ENCODE measurements at regions not wholly inside any gene's neighbourhood (a gene's known extent, or its start where the extent isn't known, plus 50 kb on each side); places are given as distances from the start of the nearest gene placed in this dataset.

GRCh38 chr16:87002717-87003413, 314.3 kb downstream of the C16orf95 start:
- no peak for TF ChIP-seq CTCF (IDR thresholded peaks at IDR 0.05; ENCODE audit: low read depth, low read length)
- TF ChIP-seq EZH2phosphoT487 (IDR thresholded peaks at IDR 0.05; ENCODE audit: low read depth) = no peak

GRCh38 chr16:87003414-87003755, 313.8 kb downstream of the C16orf95 start:
- no peaks in the 10 kb centered on the region for H3K4me1 ChIP-seq (ENCODE audit: low read length)
- no peaks in the 10 kb centered on the region for H3K79me2 ChIP-seq (ENCODE audit: low read length)
- H3K4me2 ChIP-seq (ENCODE audit: low read length) = no peak overlapping the region
- H3K4me3 ChIP-seq (ENCODE audit: low read length) = no peak overlapping the region
- H3K9ac ChIP-seq (ENCODE audit: low read length) = no peak overlapping the region
- no peaks in the 10 kb centered on the region for H3K27me3 ChIP-seq (ENCODE audit: low read depth, low read length)
- no peaks in the 10 kb centered on the region for H3K36me3 ChIP-seq (replicated peaks; ENCODE audit: low read depth, low read length)
- TF ChIP-seq EZH2phosphoT487 (IDR thresholded peaks at IDR 0.05; ENCODE audit: low read depth) = no peak
- TF ChIP-seq CTCF (IDR thresholded peaks at IDR 0.05; ENCODE audit: low read depth, low read length) = no peak
- H3K27ac ChIP-seq (ENCODE audit: low read length) = no peak overlapping the region
- no peaks in the 10 kb centered on the region for H3K9me3 ChIP-seq (ENCODE audit: insufficient read depth, low read length)
- H2AFZ ChIP-seq (ENCODE audit: low read depth, low read length) = no peak overlapping the region
- H4K20me1 ChIP-seq (ENCODE audit: insufficient read depth, low read length) = no peaks in the 10 kb centered on the region

More at GRCh38 chr16:87002717-87003413, 314.3 kb downstream of the C16orf95 start:
- H3K36me3 ChIP-seq (replicated peaks; ENCODE audit: low read depth, low read length) = no peaks in the 10 kb centered on the region
- no peak overlapping the region for H2AFZ ChIP-seq (ENCODE audit: low read depth, low read length)
- H4K20me1 ChIP-seq (ENCODE audit: insufficient read depth, low read length) = no peaks in the 10 kb centered on the region
- H3K27me3 ChIP-seq (ENCODE audit: low read depth, low read length) = no peaks in the 10 kb centered on the region
- H3K4me3 ChIP-seq (ENCODE audit: low read length) = no peak overlapping the region
- no peaks in the 10 kb centered on the region for H3K9me3 ChIP-seq (ENCODE audit: insufficient read depth, low read length)
- no peak overlapping the region for H3K9ac ChIP-seq (ENCODE audit: low read length)
- no peaks in the 10 kb centered on the region for H3K4me1 ChIP-seq (ENCODE audit: low read length)
- H3K79me2 ChIP-seq (ENCODE audit: low read length) = no peaks in the 10 kb centered on the region
- no peak overlapping the region for H3K27ac ChIP-seq (ENCODE audit: low read length)
- no peak overlapping the region for H3K4me2 ChIP-seq (ENCODE audit: low read length)

GRCh38 chr16:87006021-87006420, 311.2 kb downstream of the C16orf95 start:
- no peaks in the 10 kb centered on the region for H3K9me3 ChIP-seq (ENCODE audit: insufficient read depth, low read length)
- H3K4me2 ChIP-seq (ENCODE audit: low read length) = no peak overlapping the region
- no peaks in the 10 kb centered on the region for H3K4me1 ChIP-seq (ENCODE audit: low read length)
- no peak for TF ChIP-seq EZH2phosphoT487 (IDR thresholded peaks at IDR 0.05; ENCODE audit: low read depth)
- no peak for TF ChIP-seq CTCF (IDR thresholded peaks at IDR 0.05; ENCODE audit: low read depth, low read length)
- no peak overlapping the region for H2AFZ ChIP-seq (ENCODE audit: low read depth, low read length)
- no peak overlapping the region for H3K9ac ChIP-seq (ENCODE audit: low read length)
- H3K4me3 ChIP-seq (ENCODE audit: low read length) = no peak overlapping the region
- H3K79me2 ChIP-seq (ENCODE audit: low read length) = no peaks in the 10 kb centered on the region
- H4K20me1 ChIP-seq (ENCODE audit: insufficient read depth, low read length) = no peaks in the 10 kb centered on the region
- H3K27ac ChIP-seq (ENCODE audit: low read length) = no peak overlapping the region
- H3K27me3 ChIP-seq (ENCODE audit: low read depth, low read length) = no peaks in the 10 kb centered on the region
- H3K36me3 ChIP-seq (replicated peaks; ENCODE audit: low read depth, low read length) = no peaks in the 10 kb centered on the region

GRCh38 chr16:87006789-87007745, 310.1 kb downstream of the C16orf95 start:
- no peaks in the 10 kb centered on the region for H3K9me3 ChIP-seq (ENCODE audit: insufficient read depth, low read length)
- H3K79me2 ChIP-seq (ENCODE audit: low read length) = no peaks in the 10 kb centered on the region
- no peak overlapping the region for H3K4me3 ChIP-seq (ENCODE audit: low read length)
- H3K27ac ChIP-seq (ENCODE audit: low read length) = no peak overlapping the region
- no peaks in the 10 kb centered on the region for H3K4me1 ChIP-seq (ENCODE audit: low read length)
- no peak overlapping the region for H3K9ac ChIP-seq (ENCODE audit: low read length)
- no peaks in the 10 kb centered on the region for H3K36me3 ChIP-seq (replicated peaks; ENCODE audit: low read depth, low read length)
- H2AFZ ChIP-seq (ENCODE audit: low read depth, low read length) = no peak overlapping the region
- no peak overlapping the region for H3K4me2 ChIP-seq (ENCODE audit: low read length)
- TF ChIP-seq CTCF (IDR thresholded peaks at IDR 0.05; ENCODE audit: low read depth, low read length) (no peak), EZH2phosphoT487 (IDR thresholded peaks at IDR 0.05; ENCODE audit: low read depth) (no peak)
- H3K27me3 ChIP-seq (ENCODE audit: low read depth, low read length) = no peaks in the 10 kb centered on the region
- H4K20me1 ChIP-seq (ENCODE audit: insufficient read depth, low read length) = no peaks in the 10 kb centered on the region
